GM12865 (cell line): ENCODE measurements at regions not wholly inside any gene's neighbourhood (a gene's known extent, or its start where the extent isn't known, plus 50 kb on each side); places are given as distances from the start of the nearest gene placed in this dataset.

Experiments
- DNase-seq: peaks from one replicate; pipeline ENCODE4 v3.0.0; 2010; ENCODE audit warnings: low read depth
- H3K4me3 ChIP-seq: 2 replicates; pipeline ENCODE4 v1.5.1; 2011; ENCODE audit warnings: mild to moderate bottlenecking, low read depth, low read length, control low read depth
- TF ChIP-seq, protein P1 (sequence below): IDR thresholded peaks from 2 replicates; pipeline ENCODE4 v1.5.1; 2011; ENCODE audit warnings: low read length, control low read depth, low read depth, inconsistent platforms; ENCODE audit not compliant: insufficient read depth; ENCODE audit errors: missing control alignments

DNA sequence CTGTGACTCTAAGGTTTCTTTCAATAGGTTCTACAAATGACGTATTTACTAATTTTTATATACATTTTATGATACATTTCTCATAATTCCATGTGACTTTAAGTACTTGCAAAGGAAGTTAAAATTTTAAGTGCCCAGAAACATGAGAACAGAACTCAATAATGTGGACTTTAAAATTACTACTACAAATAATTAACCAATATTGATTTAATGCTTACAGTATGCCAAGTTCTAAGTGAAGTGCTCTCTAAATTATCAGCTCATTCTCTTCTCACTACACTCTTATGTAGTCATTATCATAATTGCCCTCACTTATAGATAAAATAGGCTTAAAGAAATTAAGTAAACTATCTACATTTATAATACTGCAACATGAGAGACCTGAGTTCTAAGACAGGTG is 1690.7 kb upstream of the CDH9 start:
- DNase-seq: no peak
- no peak overlapping the region for H3K4me3 ChIP-seq
- TF ChIP-seq, protein P1, sequence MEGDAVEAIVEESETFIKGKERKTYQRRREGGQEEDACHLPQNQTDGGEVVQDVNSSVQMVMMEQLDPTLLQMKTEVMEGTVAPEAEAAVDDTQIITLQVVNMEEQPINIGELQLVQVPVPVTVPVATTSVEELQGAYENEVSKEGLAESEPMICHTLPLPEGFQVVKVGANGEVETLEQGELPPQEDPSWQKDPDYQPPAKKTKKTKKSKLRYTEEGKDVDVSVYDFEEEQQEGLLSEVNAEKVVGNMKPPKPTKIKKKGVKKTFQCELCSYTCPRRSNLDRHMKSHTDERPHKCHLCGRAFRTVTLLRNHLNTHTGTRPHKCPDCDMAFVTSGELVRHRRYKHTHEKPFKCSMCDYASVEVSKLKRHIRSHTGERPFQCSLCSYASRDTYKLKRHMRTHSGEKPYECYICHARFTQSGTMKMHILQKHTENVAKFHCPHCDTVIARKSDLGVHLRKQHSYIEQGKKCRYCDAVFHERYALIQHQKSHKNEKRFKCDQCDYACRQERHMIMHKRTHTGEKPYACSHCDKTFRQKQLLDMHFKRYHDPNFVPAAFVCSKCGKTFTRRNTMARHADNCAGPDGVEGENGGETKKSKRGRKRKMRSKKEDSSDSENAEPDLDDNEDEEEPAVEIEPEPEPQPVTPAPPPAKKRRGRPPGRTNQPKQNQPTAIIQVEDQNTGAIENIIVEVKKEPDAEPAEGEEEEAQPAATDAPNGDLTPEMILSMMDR: no peak

DNA sequence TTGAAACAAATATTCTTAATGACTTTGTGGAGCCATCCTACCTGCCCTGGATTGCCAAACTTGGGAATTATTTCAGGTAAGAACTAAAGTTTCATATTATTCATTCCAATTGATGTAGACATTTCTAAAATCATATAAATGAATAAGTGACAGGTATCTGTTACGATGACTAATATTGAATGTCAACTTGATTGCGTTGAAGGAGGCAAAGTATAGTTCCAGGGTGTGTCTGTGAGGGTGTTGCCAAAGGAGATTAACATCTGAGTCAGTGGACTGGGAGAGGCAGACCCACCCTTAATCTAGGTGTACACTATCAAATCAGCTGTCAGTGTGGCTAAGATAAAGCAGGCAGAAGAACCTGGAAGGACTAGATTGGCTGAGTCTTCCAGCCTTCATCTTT is 1688.4 kb upstream of the CDH9 start:
- no peak overlapping the region for H3K4me3 ChIP-seq
- no peak for DNase-seq
- TF ChIP-seq, protein P1: no peak

- no peak for DNase-seq
- no peak overlapping the region for H3K4me3 ChIP-seq
- TF ChIP-seq, protein P1: no peak
Observed at GRCh38 chr5:28725001-28725400, 1686.6 kb upstream of the CDH9 start.

- H3K4me3 ChIP-seq: no peak overlapping the region
- TF ChIP-seq, protein P1: no peak
- no peak for DNase-seq
Observed at GRCh38 chr5:28714907-28715698, 1676.7 kb upstream of the CDH9 start.

DNA sequence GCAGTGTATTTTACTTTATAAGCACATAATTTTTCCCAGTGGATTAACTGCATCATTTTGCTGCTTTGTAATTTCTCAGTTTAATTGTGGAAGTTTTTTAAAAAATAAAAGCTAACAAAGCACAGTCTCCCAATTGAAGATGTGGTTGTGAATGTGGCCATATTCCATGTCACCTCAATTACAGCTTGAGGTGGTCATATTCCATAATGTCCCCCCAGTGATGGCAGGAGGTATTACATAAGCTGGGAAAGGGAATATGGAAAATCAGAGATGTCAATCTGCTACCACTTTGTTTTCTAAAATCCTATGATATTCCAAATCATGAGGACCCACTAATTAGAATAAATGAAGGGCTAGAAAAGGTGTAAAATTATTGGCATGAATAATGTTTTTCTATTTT is 1672.0 kb upstream of the CDH9 start:
- TF ChIP-seq, protein P1: no peak
- H3K4me3 ChIP-seq: no peak overlapping the region
- no peak for DNase-seq

DNA sequence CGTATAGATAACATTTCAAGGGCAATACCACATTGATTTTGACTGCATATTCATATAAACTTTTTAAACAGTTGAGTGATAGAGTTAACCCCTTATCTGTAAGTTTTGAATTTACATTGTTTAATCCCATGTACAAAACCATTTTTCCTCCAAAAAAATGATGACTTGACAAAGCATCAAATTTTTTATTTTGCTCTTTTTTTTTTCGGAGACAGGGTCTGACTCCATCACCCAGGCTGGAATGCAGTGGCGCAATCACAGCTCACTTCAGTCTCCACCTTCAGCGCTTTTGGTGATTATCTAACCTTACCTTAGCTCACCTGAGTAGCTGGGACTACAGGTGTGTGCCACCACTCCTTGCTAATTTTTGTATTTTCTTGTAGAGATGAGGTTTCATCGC is 1670.1 kb upstream of the CDH9 start:
- DNase-seq: no peak
- TF ChIP-seq, protein P1: no peak

DNA sequence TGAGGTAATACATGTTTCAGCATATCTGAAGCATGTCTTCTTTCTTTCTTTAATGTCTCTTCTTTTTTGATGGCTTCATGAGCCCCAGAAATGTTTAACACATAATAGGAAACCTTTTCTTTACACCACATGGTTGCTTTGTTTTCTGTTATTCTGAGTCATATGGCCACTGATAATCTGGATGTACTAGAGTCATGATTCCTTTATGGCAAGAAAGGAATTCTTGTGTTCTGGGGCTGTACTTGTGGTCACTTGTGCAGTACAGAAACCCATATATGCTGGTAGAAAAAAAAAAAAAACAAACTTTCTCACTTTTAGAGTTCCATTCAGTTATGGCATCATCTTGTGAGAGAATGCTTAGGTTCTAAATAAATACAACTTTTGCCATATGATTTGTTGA is 1669.3 kb upstream of the CDH9 start:
- DNase-seq: no peak
- no peak overlapping the region for H3K4me3 ChIP-seq
- TF ChIP-seq, protein P1: no peak

More for the DNA sequence above, 1670.1 kb upstream of the CDH9 start:
- no peak overlapping the region for H3K4me3 ChIP-seq
